ENCODE measurements at regions not wholly inside any gene's neighbourhood (a gene's known extent, or its start where the extent isn't known, plus 50 kb on each side); places are given as distances from the start of the nearest gene placed in this dataset.
"Not testable (repeated sequence)": the region's sequence is repeated elsewhere in the genome, so short reads cannot be mapped to it uniquely, and the experiment has no call there.

DNA sequence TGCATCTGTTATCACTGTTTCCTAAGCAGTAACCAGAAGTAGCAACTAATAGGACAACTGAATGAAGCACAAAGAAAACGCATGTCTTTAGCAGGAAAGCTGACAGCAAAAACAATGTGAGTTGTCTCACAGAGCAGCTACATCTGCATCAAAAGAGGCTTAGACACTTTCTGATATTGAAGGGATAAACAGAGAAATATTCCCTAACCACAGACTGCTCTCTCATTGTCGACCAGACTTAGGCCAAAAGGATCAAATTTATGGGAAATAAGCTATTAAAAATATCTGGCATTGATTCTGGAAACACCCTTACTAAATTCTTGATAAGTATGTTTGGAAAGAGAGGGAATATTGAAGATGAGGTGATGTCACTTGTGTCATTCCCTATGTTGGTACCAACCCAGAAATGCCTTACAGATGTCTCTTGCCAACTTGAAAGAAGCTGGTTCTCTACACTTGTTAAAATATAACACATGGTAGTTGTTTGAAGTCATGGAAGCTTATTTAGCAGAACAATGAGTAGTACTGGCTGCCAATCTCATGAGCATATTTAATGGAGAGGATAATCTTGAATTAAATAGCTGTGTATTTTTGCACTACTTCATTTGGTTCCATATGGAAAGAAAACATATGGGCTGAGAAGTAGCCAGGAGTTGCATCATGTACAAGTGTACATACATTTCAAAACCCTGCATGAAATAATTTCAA is 929.3 kb upstream of the MAN1A1 start:
- TF ChIP-seq, protein P1, sequence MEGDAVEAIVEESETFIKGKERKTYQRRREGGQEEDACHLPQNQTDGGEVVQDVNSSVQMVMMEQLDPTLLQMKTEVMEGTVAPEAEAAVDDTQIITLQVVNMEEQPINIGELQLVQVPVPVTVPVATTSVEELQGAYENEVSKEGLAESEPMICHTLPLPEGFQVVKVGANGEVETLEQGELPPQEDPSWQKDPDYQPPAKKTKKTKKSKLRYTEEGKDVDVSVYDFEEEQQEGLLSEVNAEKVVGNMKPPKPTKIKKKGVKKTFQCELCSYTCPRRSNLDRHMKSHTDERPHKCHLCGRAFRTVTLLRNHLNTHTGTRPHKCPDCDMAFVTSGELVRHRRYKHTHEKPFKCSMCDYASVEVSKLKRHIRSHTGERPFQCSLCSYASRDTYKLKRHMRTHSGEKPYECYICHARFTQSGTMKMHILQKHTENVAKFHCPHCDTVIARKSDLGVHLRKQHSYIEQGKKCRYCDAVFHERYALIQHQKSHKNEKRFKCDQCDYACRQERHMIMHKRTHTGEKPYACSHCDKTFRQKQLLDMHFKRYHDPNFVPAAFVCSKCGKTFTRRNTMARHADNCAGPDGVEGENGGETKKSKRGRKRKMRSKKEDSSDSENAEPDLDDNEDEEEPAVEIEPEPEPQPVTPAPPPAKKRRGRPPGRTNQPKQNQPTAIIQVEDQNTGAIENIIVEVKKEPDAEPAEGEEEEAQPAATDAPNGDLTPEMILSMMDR (conservative IDR thresholded peaks at IDR 0.05; ENCODE audit: low read depth, low read length): no peak
- no peaks in the 10 kb centered on the region for H3K36me3 ChIP-seq (ENCODE audit: insufficient read depth)
- no peak overlapping the region for H3K4me3 ChIP-seq (IDR thresholded peaks at IDR 0.05; ENCODE audit: insufficient read depth, low read depth, low read length)
- no peaks in the 10 kb centered on the region for H3K4me1 ChIP-seq (ENCODE audit: low read depth, poor library complexity, severe bottlenecking)
- H3K27me3 ChIP-seq (ENCODE audit: insufficient read depth, low read depth): no peaks in the 10 kb centered on the region
- H3K27ac ChIP-seq: no peak overlapping the region
- H3K79me2 ChIP-seq (ENCODE audit: insufficient read depth, low read depth): no peaks in the 10 kb centered on the region
- H3K9ac ChIP-seq: no peak overlapping the region
- no peak overlapping the region for H2AFZ ChIP-seq (ENCODE audit: low read depth)
- no peaks in the 10 kb centered on the region for H4K20me1 ChIP-seq (ENCODE audit: insufficient read depth)
- H3K4me2 ChIP-seq: no peak overlapping the region

DNA sequence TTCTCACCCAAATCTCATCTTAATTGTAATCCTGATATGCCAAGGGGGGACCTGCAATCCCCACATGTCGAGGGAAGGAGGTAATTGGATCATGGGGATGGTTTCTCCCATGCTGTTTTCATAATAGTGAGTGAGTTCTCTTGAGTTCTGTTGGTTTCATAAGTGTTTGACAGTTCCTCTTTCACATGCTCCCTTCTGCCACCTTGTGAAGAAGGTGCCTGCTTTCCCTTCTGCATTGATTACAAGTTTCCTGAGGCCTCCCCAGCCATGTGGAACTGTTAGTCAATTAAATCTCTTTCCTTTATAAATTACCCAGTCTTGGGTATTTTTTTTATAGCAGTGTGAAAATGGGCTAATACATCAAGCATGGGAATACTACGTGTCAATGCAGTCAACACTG is 925.0 kb upstream of the MAN1A1 start:
- TF ChIP-seq, protein P1 (conservative IDR thresholded peaks at IDR 0.05; ENCODE audit: low read depth, low read length): no peak
- Histone ChIP-seq H3K9ac (no peak overlapping the region), H3K4me3 (IDR thresholded peaks at IDR 0.05; ENCODE audit: insufficient read depth, low read depth, low read length) (no peak overlapping the region), H3K4me2 (no peak overlapping the region), H3K4me1 (ENCODE audit: low read depth, poor library complexity, severe bottlenecking) (no peaks in the 10 kb centered on the region), H3K36me3 (ENCODE audit: insufficient read depth) (no peaks in the 10 kb centered on the region), H3K27me3 (ENCODE audit: insufficient read depth, low read depth) (no peaks in the 10 kb centered on the region), H4K20me1 (ENCODE audit: insufficient read depth) (no peaks in the 10 kb centered on the region), H3K79me2 (ENCODE audit: insufficient read depth, low read depth) (no peaks in the 10 kb centered on the region), H3K27ac (no peak overlapping the region), H2AFZ (ENCODE audit: low read depth) (no peak overlapping the region)

DNA sequence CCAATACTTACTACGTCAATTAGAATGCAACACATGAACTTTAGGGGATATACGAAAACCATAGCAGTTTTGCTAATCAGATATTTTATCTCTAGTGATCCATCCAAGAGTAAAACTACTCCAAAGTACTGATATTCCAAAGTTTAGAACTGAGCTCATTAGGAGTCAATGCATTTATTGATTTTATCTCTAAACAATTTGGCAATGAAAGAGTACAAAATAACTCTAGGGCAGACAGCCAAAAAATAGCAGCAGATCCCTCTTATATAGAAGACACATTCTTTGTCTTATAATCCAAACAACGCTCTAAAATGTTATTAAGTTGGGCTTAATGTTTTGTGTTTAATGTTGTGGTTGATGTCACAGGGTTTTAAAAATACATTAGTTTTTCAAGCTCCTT is 923.9 kb upstream of the MAN1A1 start:
- no peak overlapping the region for H3K27ac ChIP-seq

DNA sequence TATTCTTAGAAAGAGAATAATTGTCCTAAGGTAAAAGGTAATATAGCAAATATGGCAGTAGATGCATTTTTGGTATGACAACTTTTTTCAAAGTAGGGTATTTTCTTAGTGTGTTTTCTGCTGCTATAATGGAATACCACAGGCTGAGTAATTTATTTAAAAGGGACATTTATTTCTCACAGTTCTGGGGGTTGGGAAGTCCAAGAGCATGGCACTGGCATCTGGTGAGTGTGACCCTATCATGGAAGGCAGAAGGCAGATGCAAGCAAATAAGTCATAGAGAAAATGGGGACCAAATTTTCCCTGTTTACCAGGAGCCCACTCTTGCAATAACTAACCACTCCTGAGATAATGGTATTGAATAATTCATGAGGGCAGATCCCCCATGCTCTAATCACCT is 922.5 kb upstream of the MAN1A1 start:
- Histone ChIP-seq H2AFZ (ENCODE audit: low read depth) (no peak overlapping the region), H3K4me1 (ENCODE audit: low read depth, poor library complexity, severe bottlenecking) (no peaks in the 10 kb centered on the region), H3K27ac (no peak overlapping the region), H3K36me3 (ENCODE audit: insufficient read depth) (no peaks in the 10 kb centered on the region), H3K27me3 (ENCODE audit: insufficient read depth, low read depth) (no peaks in the 10 kb centered on the region), H4K20me1 (ENCODE audit: insufficient read depth) (no peaks in the 10 kb centered on the region), H3K4me3 (IDR thresholded peaks at IDR 0.05; ENCODE audit: insufficient read depth, low read depth, low read length) (no peak overlapping the region), H3K4me2 (no peak overlapping the region), H3K9ac (no peak overlapping the region), H3K79me2 (ENCODE audit: insufficient read depth, low read depth) (no peaks in the 10 kb centered on the region)
- TF ChIP-seq, protein P1 (conservative IDR thresholded peaks at IDR 0.05; ENCODE audit: low read depth, low read length): no peak

More for the DNA sequence above, 923.9 kb upstream of the MAN1A1 start:
- Histone ChIP-seq H3K4me2 (no peak overlapping the region), H3K4me1 (ENCODE audit: low read depth, poor library complexity, severe bottlenecking) (no peaks in the 10 kb centered on the region), H4K20me1 (ENCODE audit: insufficient read depth) (no peaks in the 10 kb centered on the region), H3K79me2 (ENCODE audit: insufficient read depth, low read depth) (no peaks in the 10 kb centered on the region), H3K36me3 (ENCODE audit: insufficient read depth) (no peaks in the 10 kb centered on the region), H3K27me3 (ENCODE audit: insufficient read depth, low read depth) (no peaks in the 10 kb centered on the region), H2AFZ (ENCODE audit: low read depth) (no peak overlapping the region), H3K4me3 (IDR thresholded peaks at IDR 0.05; ENCODE audit: insufficient read depth, low read depth, low read length) (no peak overlapping the region), H3K9ac (no peak overlapping the region)
- TF ChIP-seq, protein P1 (conservative IDR thresholded peaks at IDR 0.05; ENCODE audit: low read depth, low read length): no peak

DNA sequence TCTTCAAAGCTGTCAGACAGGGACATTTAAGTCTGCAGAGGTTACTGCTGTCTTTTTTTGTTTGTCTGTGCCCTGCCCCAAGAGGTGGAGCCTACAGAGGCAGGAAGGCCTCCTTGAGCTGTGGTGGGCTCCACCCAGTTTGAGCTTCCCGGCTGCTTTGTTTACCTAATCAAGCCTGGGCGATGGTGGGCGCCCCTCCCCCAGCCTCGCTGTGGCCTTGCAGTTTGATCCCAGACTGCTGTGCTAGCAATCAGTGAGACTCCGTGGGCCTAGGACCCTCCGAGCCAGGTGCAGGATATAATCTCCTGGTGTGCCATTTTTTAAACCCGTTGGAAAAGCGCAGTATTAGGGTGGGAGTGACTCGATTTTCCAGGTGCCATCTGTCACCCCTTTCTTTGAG is 918.7 kb upstream of the MAN1A1 start:
- not testable (repeated sequence) for H4K20me1 ChIP-seq (ENCODE audit: insufficient read depth); H3K27me3 ChIP-seq (ENCODE audit: insufficient read depth, low read depth)

More for the DNA sequence above, 918.7 kb upstream of the MAN1A1 start:
- H3K4me2 ChIP-seq; H3K27ac ChIP-seq; H3K36me3 ChIP-seq (ENCODE audit: insufficient read depth); H3K4me3 ChIP-seq (IDR thresholded peaks at IDR 0.05; ENCODE audit: insufficient read depth, low read depth, low read length); H3K79me2 ChIP-seq (ENCODE audit: insufficient read depth, low read depth); H2AFZ ChIP-seq (ENCODE audit: low read depth); H3K9ac ChIP-seq; H3K4me1 ChIP-seq (ENCODE audit: low read depth, poor library complexity, severe bottlenecking): not testable (repeated sequence)

Data from KMS-11 (cell line).